ENCODE measurements at regions not wholly inside any gene's neighbourhood (a gene's known extent, or its start where the extent isn't known, plus 50 kb on each side); places are given as distances from the start of the nearest gene placed in this dataset.

- Histone ChIP-seq H3K36me3 (ENCODE audit: insufficient read depth) (no peaks in the 10 kb centered on the region), H2AFZ (no peak overlapping the region), H3K79me2 (replicated peaks; ENCODE audit: insufficient read depth) (no peaks in the 10 kb centered on the region), H3K4me2 (no peak overlapping the region), H3F3A (replicated peaks; ENCODE audit: low read depth) (no peaks in the 10 kb centered on the region), H3K9me2 (ENCODE audit: insufficient read depth) (no peaks in the 10 kb centered on the region), H4K20me1 (replicated peaks; ENCODE audit: insufficient read depth) (no peaks in the 10 kb centered on the region), H3K4me3 (no peak overlapping the region), H3K27ac (ENCODE audit: low read depth) (no peak overlapping the region), H3K4me1 (ENCODE audit: insufficient read depth) (no peaks in the 10 kb centered on the region; the same call in 1 of the 2 replicates), H3K27me3 (ENCODE audit: insufficient read depth) (no peaks in the 10 kb centered on the region)
- Mint-ChIP-seq H3K36me3 (ENCODE audit: low read depth) (no peaks in the 10 kb centered on the region), H3K4me1 (peaks cover under 1% of the 10 kb centered on the region; the same call in 1 of the 3 replicates), H3K9me3 (no peaks in the 10 kb centered on the region), H3K27me3 (ENCODE audit: insufficient read depth, low read depth, poor library complexity) (no peaks in the 10 kb centered on the region), H3K27ac (no peak overlapping the region), H3K4me3 (no peak overlapping the region)
- no peak for DNase-seq (ENCODE audit: low spot score)
- no peak for ATAC-seq
- TF ChIP-seq, protein P1, sequence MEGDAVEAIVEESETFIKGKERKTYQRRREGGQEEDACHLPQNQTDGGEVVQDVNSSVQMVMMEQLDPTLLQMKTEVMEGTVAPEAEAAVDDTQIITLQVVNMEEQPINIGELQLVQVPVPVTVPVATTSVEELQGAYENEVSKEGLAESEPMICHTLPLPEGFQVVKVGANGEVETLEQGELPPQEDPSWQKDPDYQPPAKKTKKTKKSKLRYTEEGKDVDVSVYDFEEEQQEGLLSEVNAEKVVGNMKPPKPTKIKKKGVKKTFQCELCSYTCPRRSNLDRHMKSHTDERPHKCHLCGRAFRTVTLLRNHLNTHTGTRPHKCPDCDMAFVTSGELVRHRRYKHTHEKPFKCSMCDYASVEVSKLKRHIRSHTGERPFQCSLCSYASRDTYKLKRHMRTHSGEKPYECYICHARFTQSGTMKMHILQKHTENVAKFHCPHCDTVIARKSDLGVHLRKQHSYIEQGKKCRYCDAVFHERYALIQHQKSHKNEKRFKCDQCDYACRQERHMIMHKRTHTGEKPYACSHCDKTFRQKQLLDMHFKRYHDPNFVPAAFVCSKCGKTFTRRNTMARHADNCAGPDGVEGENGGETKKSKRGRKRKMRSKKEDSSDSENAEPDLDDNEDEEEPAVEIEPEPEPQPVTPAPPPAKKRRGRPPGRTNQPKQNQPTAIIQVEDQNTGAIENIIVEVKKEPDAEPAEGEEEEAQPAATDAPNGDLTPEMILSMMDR (conservative IDR thresholded peaks at IDR 0.05; ENCODE audit: low read depth in 2 of 2), result no peak
Observed at GRCh38 chr10:108410236-108410635, 1245.7 kb upstream of the SORCS1 start.

DNA sequence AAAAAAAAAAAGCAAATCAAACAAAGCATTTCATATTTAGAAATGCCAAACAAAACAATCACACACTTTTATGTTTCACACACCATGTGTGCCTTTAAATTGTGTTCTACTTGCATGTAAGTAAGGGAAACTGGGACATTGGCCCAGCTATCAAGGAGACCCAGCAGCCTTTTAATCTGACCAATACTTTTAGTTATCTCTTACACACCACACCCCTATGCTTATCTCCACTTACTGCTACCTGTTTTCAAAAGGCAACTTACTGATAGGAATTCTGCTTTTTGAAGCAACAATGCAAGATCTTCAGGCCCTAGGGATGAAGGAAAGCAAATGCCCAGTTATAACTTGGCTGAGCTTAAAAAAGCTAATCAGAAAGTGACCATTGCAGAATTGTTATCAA, 1244.8 kb upstream of the SORCS1 start:
- Histone ChIP-seq H3F3A (replicated peaks; ENCODE audit: low read depth) (no peaks in the 10 kb centered on the region), H3K4me3 (no peak overlapping the region), H3K4me1 (ENCODE audit: insufficient read depth) (no peaks in the 10 kb centered on the region; the same call in 1 of the 2 replicates), H3K4me2 (no peak overlapping the region), H2AFZ (no peak overlapping the region), H3K79me2 (replicated peaks; ENCODE audit: insufficient read depth) (no peaks in the 10 kb centered on the region), H3K27ac (ENCODE audit: low read depth) (no peak overlapping the region), H3K9me2 (ENCODE audit: insufficient read depth) (no peaks in the 10 kb centered on the region; the same call in 1 of the 2 replicates), H4K20me1 (replicated peaks; ENCODE audit: insufficient read depth) (no peaks in the 10 kb centered on the region), H3K36me3 (ENCODE audit: insufficient read depth) (no peaks in the 10 kb centered on the region), H3K27me3 (ENCODE audit: insufficient read depth) (no peaks in the 10 kb centered on the region)
- no peaks in the 10 kb centered on the region for H3K36me3 Mint-ChIP-seq (ENCODE audit: low read depth)
- peaks cover 2% of the 10 kb centered on the region; the same call in 1 of the 3 replicates for H3K4me1 Mint-ChIP-seq
- no peak overlapping the region for H3K27ac Mint-ChIP-seq
- no peak for TF ChIP-seq STAT1 (IDR thresholded peaks at IDR 0.05; ENCODE audit: unreplicated experiment)
- no peak for DNase-seq (ENCODE audit: low spot score)
- H3K9me3 Mint-ChIP-seq, result no peaks in the 10 kb centered on the region
- H3K4me3 Mint-ChIP-seq, result no peak overlapping the region
- no peak for ATAC-seq
- no peaks in the 10 kb centered on the region for H3K27me3 Mint-ChIP-seq (ENCODE audit: insufficient read depth, low read depth, poor library complexity)

DNA sequence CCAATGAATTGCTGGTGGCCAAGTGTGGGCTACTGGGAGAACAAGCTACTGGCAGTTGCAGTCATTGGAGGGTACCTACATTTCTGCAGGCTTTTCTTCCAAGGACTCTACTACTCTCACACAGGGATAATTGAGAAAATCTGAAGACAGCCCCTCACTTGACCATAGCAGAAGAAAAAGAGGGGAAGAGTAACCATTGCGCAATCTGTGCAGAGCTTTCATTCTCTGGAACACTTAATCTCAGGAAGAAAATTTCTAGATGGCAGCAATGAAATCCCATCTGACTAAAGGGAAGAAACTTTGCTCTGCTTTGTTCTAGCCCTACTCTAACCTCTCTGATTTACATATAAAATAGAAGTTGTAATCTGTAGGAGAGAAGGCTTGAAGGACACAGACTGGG, 1239.6 kb upstream of the SORCS1 start:
- no peak for ATAC-seq
- no peaks in the 10 kb centered on the region for H3K27me3 Mint-ChIP-seq (ENCODE audit: insufficient read depth, low read depth, poor library complexity)
- Histone ChIP-seq H3K27me3 (ENCODE audit: insufficient read depth) (no peaks in the 10 kb centered on the region), H3K79me2 (replicated peaks; ENCODE audit: insufficient read depth) (no peaks in the 10 kb centered on the region), H3K4me2 (no peak overlapping the region), H3K4me3 (no peak overlapping the region), H2AFZ (no peak overlapping the region; the same call in 1 of the 2 replicates), H4K20me1 (replicated peaks; ENCODE audit: insufficient read depth) (no peaks in the 10 kb centered on the region), H3F3A (replicated peaks; ENCODE audit: low read depth) (no peaks in the 10 kb centered on the region), H3K4me1 (ENCODE audit: insufficient read depth) (no peaks in the 10 kb centered on the region), H3K36me3 (ENCODE audit: insufficient read depth) (no peaks in the 10 kb centered on the region), H3K27ac (ENCODE audit: low read depth) (no peak overlapping the region), H3K9me2 (ENCODE audit: insufficient read depth) (no peaks in the 10 kb centered on the region; the same call in 1 of the 2 replicates)
- no peaks in the 10 kb centered on the region for H3K9me3 Mint-ChIP-seq
- peaks cover 7% of the 10 kb centered on the region for H3K4me1 Mint-ChIP-seq
- H3K4me3 Mint-ChIP-seq, result no peak overlapping the region
- no peak overlapping the region for H3K27ac Mint-ChIP-seq
- no peaks in the 10 kb centered on the region for H3K36me3 Mint-ChIP-seq (ENCODE audit: low read depth)
- DNase-seq (ENCODE audit: low spot score), result no peak
- TF ChIP-seq, protein P2, sequence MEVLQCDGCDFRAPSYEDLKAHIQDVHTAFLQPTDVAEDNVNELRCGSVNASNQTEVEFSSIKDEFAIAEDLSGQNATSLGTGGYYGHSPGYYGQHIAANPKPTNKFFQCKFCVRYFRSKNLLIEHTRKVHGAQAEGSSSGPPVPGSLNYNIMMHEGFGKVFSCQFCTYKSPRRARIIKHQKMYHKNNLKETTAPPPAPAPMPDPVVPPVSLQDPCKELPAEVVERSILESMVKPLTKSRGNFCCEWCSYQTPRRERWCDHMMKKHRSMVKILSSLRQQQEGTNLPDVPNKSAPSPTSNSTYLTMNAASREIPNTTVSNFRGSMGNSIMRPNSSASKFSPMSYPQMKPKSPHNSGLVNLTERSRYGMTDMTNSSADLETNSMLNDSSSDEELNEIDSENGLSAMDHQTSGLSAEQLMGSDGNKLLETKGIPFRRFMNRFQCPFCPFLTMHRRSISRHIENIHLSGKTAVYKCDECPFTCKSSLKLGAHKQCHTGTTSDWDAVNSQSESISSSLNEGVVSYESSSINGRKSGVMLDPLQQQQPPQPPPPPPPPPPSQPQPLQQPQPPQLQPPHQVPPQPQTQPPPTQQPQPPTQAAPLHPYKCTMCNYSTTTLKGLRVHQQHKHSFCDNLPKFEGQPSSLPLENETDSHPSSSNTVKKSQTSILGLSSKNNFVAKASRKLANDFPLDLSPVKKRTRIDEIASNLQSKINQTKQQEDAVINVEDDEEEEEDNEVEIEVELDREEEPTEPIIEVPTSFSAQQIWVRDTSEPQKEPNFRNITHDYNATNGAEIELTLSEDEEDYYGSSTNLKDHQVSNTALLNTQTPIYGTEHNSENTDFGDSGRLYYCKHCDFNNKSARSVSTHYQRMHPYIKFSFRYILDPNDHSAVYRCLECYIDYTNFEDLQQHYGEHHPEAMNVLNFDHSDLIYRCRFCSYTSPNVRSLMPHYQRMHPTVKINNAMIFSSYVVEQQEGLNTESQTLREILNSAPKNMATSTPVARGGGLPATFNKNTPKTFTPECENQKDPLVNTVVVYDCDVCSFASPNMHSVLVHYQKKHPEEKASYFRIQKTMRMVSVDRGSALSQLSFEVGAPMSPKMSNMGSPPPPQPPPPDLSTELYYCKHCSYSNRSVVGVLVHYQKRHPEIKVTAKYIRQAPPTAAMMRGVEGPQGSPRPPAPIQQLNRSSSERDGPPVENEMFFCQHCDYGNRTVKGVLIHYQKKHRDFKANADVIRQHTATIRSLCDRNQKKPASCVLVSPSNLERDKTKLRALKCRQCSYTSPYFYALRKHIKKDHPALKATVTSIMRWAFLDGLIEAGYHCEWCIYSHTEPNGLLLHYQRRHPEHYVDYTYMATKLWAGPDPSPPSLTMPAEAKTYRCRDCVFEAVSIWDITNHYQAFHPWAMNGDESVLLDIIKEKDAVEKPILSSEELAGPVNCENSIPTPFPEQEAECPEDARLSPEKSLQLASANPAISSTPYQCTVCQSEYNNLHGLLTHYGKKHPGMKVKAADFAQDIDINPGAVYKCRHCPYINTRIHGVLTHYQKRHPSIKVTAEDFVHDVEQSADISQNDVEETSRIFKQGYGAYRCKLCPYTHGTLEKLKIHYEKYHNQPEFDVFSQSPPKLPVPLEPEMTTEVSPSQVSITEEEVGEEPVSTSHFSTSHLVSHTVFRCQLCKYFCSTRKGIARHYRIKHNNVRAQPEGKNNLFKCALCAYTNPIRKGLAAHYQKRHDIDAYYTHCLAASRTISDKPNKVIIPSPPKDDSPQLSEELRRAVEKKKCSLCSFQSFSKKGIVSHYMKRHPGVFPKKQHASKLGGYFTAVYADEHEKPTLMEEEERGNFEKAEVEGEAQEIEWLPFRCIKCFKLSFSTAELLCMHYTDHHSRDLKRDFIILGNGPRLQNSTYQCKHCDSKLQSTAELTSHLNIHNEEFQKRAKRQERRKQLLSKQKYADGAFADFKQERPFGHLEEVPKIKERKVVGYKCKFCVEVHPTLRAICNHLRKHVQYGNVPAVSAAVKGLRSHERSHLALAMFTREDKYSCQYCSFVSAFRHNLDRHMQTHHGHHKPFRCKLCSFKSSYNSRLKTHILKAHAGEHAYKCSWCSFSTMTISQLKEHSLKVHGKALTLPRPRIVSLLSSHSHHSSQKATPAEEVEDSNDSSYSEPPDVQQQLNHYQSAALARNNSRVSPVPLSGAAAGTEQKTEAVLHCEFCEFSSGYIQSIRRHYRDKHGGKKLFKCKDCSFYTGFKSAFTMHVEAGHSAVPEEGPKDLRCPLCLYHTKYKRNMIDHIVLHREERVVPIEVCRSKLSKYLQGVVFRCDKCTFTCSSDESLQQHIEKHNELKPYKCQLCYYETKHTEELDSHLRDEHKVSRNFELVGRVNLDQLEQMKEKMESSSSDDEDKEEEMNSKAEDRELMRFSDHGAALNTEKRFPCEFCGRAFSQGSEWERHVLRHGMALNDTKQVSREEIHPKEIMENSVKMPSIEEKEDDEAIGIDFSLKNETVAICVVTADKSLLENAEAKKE (CRISPR knock-in tag; IDR thresholded peaks at IDR 0.05), result no peak
- TF ChIP-seq ZNF114 (CRISPR knock-in tag; IDR thresholded peaks at IDR 0.05) (no peak), NANOG (IDR thresholded peaks at IDR 0.05; ENCODE audit: borderline replicate concordance) (no peak), ZNF331 (CRISPR knock-in tag; IDR thresholded peaks at IDR 0.05; ENCODE audit: low read depth) (no peak), CREB1 (CRISPR knock-in tag; IDR thresholded peaks at IDR 0.05; ENCODE audit: low read depth) (no peak)
- TF ChIP-seq, protein P1 (conservative IDR thresholded peaks at IDR 0.05; ENCODE audit: low read depth in 2 of 2), result no peak

Measured in GM23338 (cell line).